CD4-positive, alpha-beta T cell (primary cell): ENCODE measurements at regions not wholly inside any gene's neighbourhood (a gene's known extent, or its start where the extent isn't known, plus 50 kb on each side); places are given as distances from the start of the nearest gene placed in this dataset.

ENCODE experiments used
- ATAC-seq: fragments of 200-7000 bp; cut with Tn5 transposase; one replicate; pipeline ENCODE4 v1.10.0; 2022; ENCODE audit warnings: mild to moderate bottlenecking; ENCODE audit not compliant: poor library complexity
- CTCF ChIA-PET: fragments of 350-600 bp; sonication (Branson Sonifier 250); formaldehyde crosslinking; loops from one replicate; lab custom pipeline; 2021; ENCODE audit warnings: antibody characterized with exemption, inconsistent platforms; lab: Charles Lee
- POLR2A ChIA-PET: fragments of 350-600 bp; sonication (Branson Sonifier 250); formaldehyde crosslinking; loops from one replicate; lab custom pipeline; 2021; ENCODE audit warnings: antibody characterized with exemption, inconsistent platforms; lab: Charles Lee
- DNase-seq, 14 experiments: peaks; one replicate each; pipeline ENCODE4 v3.0.0-alpha.2; 2013 to 2020; ENCODE audit warnings: mixed read lengths in 2 of 14
- H3K27ac ChIP-seq, 2 donors: one replicate each; pipeline versions ENCODE4 v1.5.1 to v1.7.0; 2013; ENCODE audit warnings: low read length in 2 of 2, low read depth in 1 of 2, mild to moderate bottlenecking in 1 of 2
- H3K27me3 ChIP-seq, 2 experiments: 1 replicate in 1 of 2; 2 replicates in 1 of 2; pipeline versions ENCODE4 v1.6.1 to v1.7.0; 2013; ENCODE audit warnings: low read length in 2 of 2, control low read depth in 1 of 2, mild to moderate bottlenecking in 1 of 2, moderate library complexity in 1 of 2; ENCODE audit not compliant: insufficient read depth in 2 of 2, control insufficient read depth in 1 of 2
- H3K36me3 ChIP-seq: one replicate; pipeline ENCODE4 v1.6.1; 2013; ENCODE audit warnings: low read length, control low read depth; ENCODE audit not compliant: insufficient read depth
- H3K4me1 ChIP-seq: one replicate; pipeline ENCODE4 v1.6.1; 2013; ENCODE audit warnings: low read length, control low read depth; ENCODE audit not compliant: insufficient read depth
- H3K4me3 ChIP-seq: one replicate; pipeline ENCODE4 v1.5.1; 2013; ENCODE audit warnings: mild to moderate bottlenecking, low read length, moderate library complexity
- H3K9me3 ChIP-seq, 2 experiments: 1 replicate in 1 of 2; 2 replicates in 1 of 2; pipeline versions ENCODE4 v1.6.1 to v1.7.0; 2013; ENCODE audit warnings: low read length in 2 of 2, mild to moderate bottlenecking in 2 of 2, control low read depth in 1 of 2, moderate library complexity in 1 of 2; ENCODE audit not compliant: control insufficient read depth in 1 of 2, insufficient read depth in 1 of 2
- H3K27ac Mint-ChIP-seq: one replicate; pipeline ENCODE4 v1.8.0; 2020; ENCODE audit warnings: mixed read lengths
- H3K27me3 Mint-ChIP-seq: one replicate; pipeline ENCODE4 v1.8.0; 2021; ENCODE audit warnings: mixed read lengths
- H3K36me3 Mint-ChIP-seq: one replicate; pipeline ENCODE4 v1.8.0; 2021; ENCODE audit warnings: low read depth, mixed read lengths
- H3K4me1 Mint-ChIP-seq: one replicate; pipeline ENCODE4 v1.8.0; 2021; ENCODE audit warnings: low read depth, mixed read lengths
- H3K4me3 Mint-ChIP-seq: one replicate; pipeline ENCODE4 v1.8.0; 2020; ENCODE audit warnings: mild to moderate bottlenecking, mixed read lengths
- H3K9me3 Mint-ChIP-seq: one replicate; pipeline ENCODE4 v1.8.0; 2020; ENCODE audit warnings: mixed read lengths
- intact Hi-C, 2 experiments: fragments of 100-400 bp; cut with DNase I in 1 of 2; cut with micrococcal nuclease in 1 of 2; formaldehyde crosslinking; loops; one replicate each; pipeline versions ENCODE4 v1.15.1 to v1.9.0; 2023 to 2025; cut with DNase I, micrococcal nuclease
- TF ChIP-seq, protein P1 (sequence below): fragments of 200-600 bp; IDR thresholded peaks from one replicate; pipeline ENCODE4 v1.8.0; 2022; ENCODE audit warnings: antibody characterized with exemption, mild to moderate bottlenecking

DNA sequence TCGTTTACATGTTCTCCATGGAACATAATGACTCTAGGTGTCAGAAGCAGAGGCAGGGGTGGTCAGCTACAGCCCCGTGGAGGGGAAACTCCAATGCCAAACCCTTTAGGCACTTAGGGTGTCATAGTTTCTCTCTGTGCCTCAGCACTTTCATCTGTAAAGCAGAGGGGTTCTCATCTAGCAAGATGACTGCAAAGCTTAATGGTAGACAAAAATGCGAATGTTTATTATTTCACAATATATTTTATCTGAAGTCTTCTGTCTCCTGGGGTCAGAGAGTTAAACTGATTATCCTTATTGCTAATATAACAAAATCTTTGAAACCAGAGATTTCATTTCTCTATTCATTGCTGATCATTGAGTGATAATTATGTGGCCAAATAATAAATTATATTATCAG lies 522.5 kb downstream of the TSN start:
- no peaks in the 10 kb centered on the region for H3K4me1 Mint-ChIP-seq
- intact Hi-C loops: no loop called here
- POLR2A ChIA-PET: no interaction called here
- no peak overlapping the region for H3K4me3 Mint-ChIP-seq
- H3K27me3 Mint-ChIP-seq: no peaks in the 10 kb centered on the region
- H3K27ac ChIP-seq: no peak overlapping the region
- no peaks in the 10 kb centered on the region for H3K36me3 ChIP-seq
- H3K4me3 ChIP-seq: no peak overlapping the region
- H3K27me3 ChIP-seq: no peaks in the 10 kb centered on the region
- no peaks in the 10 kb centered on the region for H3K9me3 ChIP-seq
- no peaks in the 10 kb centered on the region for H3K36me3 Mint-ChIP-seq
- no peak overlapping the region for H3K27ac Mint-ChIP-seq
- H3K9me3 Mint-ChIP-seq: no peaks in the 10 kb centered on the region
- DNase-seq (no peak), ATAC-seq (no peak)
- TF ChIP-seq, protein P1, sequence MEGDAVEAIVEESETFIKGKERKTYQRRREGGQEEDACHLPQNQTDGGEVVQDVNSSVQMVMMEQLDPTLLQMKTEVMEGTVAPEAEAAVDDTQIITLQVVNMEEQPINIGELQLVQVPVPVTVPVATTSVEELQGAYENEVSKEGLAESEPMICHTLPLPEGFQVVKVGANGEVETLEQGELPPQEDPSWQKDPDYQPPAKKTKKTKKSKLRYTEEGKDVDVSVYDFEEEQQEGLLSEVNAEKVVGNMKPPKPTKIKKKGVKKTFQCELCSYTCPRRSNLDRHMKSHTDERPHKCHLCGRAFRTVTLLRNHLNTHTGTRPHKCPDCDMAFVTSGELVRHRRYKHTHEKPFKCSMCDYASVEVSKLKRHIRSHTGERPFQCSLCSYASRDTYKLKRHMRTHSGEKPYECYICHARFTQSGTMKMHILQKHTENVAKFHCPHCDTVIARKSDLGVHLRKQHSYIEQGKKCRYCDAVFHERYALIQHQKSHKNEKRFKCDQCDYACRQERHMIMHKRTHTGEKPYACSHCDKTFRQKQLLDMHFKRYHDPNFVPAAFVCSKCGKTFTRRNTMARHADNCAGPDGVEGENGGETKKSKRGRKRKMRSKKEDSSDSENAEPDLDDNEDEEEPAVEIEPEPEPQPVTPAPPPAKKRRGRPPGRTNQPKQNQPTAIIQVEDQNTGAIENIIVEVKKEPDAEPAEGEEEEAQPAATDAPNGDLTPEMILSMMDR: no peak
- CTCF ChIA-PET: no interaction called here
- H3K4me1 ChIP-seq: no peaks in the 10 kb centered on the region

DNA sequence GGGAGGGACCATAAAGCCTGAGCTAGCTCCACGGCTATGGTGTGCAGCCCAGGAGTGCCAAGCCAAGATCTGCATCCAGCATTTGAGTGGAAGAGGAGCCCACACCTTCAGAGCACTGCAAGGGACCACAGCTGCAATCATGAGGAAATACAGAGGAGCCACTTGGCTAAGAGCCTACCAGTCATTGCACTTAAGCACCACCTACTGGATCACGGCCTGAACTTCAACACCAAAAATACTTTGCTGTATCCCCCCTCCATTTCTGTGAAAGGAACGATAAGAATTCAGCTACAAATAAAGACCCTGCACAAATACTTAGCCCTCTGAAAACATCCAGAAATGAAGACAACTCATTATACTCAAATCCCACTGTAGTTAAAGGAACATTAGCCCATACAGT lies 545.3 kb downstream of the TSN start:
- ChIA-PET POLR2A (no interaction called here), CTCF (no interaction called here)
- TF ChIP-seq, protein P1: no peak
- Histone ChIP-seq H3K27me3 (no peaks in the 10 kb centered on the region), H3K4me1 (no peaks in the 10 kb centered on the region), H3K27ac (no peak overlapping the region), H3K9me3 (peaks cover 0 to 6% of the 10 kb centered on the region in 2 experiments), H3K4me3 (no peak overlapping the region), H3K36me3 (no peaks in the 10 kb centered on the region)
- Mint-ChIP-seq H3K9me3 (peaks cover 15% of the 10 kb centered on the region), H3K27ac (no peak overlapping the region), H3K36me3 (no peaks in the 10 kb centered on the region), H3K4me3 (no peak overlapping the region), H3K4me1 (no peaks in the 10 kb centered on the region), H3K27me3 (no peaks in the 10 kb centered on the region)
- DNase-seq (no peak), ATAC-seq (no peak)
- intact Hi-C loops: no loop called here

DNA sequence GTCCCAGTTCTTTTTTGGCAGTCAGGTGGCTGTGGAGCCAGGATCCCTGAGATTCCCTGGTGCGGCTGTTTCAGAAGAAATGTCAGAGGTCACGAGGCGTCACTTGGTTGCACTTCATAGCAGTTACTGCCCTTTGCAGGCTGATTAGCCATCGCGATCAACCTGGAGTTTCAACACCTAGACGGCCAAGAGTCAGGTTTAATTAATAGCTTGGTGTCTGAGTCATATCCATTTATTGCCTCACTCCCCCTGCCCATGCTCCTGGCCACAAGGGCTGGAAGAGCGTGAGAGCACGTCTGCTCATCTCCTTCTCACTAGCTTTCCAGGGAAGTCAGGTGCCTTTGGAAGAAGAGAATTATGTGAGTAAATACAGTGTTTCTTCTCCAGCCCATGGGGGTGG lies 552.3 kb downstream of the TSN start:
- TF ChIP-seq, protein P1: no peak
- Mint-ChIP-seq H3K36me3 (no peaks in the 10 kb centered on the region), H3K27ac (no peak overlapping the region), H3K4me1 (no peaks in the 10 kb centered on the region), H3K9me3 (peaks cover 8% of the 10 kb centered on the region), H3K4me3 (no peak overlapping the region), H3K27me3 (no peaks in the 10 kb centered on the region)
- ChIA-PET CTCF (no interaction called here), POLR2A (no interaction called here)
- DNase-seq (no peak), ATAC-seq (no peak)
- Histone ChIP-seq H3K27me3 (no peaks in the 10 kb centered on the region), H3K9me3 (peaks cover 0 to 7% of the 10 kb centered on the region in 2 experiments), H3K4me3 (no peak overlapping the region), H3K4me1 (no peaks in the 10 kb centered on the region), H3K27ac (no peak overlapping the region), H3K36me3 (no peaks in the 10 kb centered on the region)
- intact Hi-C loops: no loop called here
